ENCODE measurements at regions not wholly inside any gene's neighbourhood (a gene's known extent, or its start where the extent isn't known, plus 50 kb on each side); places are given as distances from the start of the nearest gene placed in this dataset.

- DNase-seq = no peak
These were observed 168.2 kb upstream of the RARB start for GRCh38 chr3:25259871-25260270.

GRCh38 chr3:25262322-25262721 lies 165.7 kb upstream of the RARB start:
- no peak for DNase-seq

GRCh38 chr3:25265284-25265683 lies 162.8 kb upstream of the RARB start:
- DNase-seq = no peak

GRCh38 chr3:25266677-25267076 lies 161.4 kb upstream of the RARB start:
- no peak for DNase-seq

GRCh38 chr3:25272090-25272489 lies 156.0 kb upstream of the RARB start:
- DNase-seq = no peak

GRCh38 chr3:25273582-25274171 lies 154.4 kb upstream of the RARB start:
- no peak for DNase-seq

GRCh38 chr3:25277503-25277902 lies 150.6 kb upstream of the RARB start:
- DNase-seq = no peak

GRCh38 chr3:25281041-25281731 lies 146.9 kb upstream of the RARB start:
- DNase-seq = no peak

GRCh38 chr3:25281732-25282126 lies 146.3 kb upstream of the RARB start:
- no peak for DNase-seq

- DNase-seq = no peak
These were observed 144.4 kb upstream of the RARB start for GRCh38 chr3:25283613-25284012.

- no peak for DNase-seq
These were observed 143.8 kb upstream of the RARB start for GRCh38 chr3:25284249-25284648.

GRCh38 chr3:25287291-25287884 lies 140.7 kb upstream of the RARB start:
- no peak for DNase-seq

- DNase-seq = no peak
These were observed 139.7 kb upstream of the RARB start for GRCh38 chr3:25288413-25288812.

- DNase-seq = no peak
These were observed 138.9 kb upstream of the RARB start for GRCh38 chr3:25289156-25289555.

- no peak for DNase-seq
These were observed 138.4 kb upstream of the RARB start for GRCh38 chr3:25289663-25290062.

GRCh38 chr3:25291481-25291905 lies 136.6 kb upstream of the RARB start:
- DNase-seq = no peak

- DNase-seq = no peak
These were observed 136.0 kb upstream of the RARB start for GRCh38 chr3:25292036-25292435.

- no peak for DNase-seq
These were observed 135.5 kb upstream of the RARB start for GRCh38 chr3:25292595-25292994.

- DNase-seq = no peak
These were observed 134.3 kb upstream of the RARB start for GRCh38 chr3:25293736-25294135.

- no peak for DNase-seq
These were observed 133.8 kb upstream of the RARB start for GRCh38 chr3:25294169-25294805.

- DNase-seq = no peak
These were observed 130.1 kb upstream of the RARB start for GRCh38 chr3:25297667-25298585.

GRCh38 chr3:25300141-25300540 lies 127.9 kb upstream of the RARB start:
- no peak for DNase-seq

GRCh38 chr3:25304916-25305315 lies 123.1 kb upstream of the RARB start:
- DNase-seq = no peak
